ENCODE measurements at regions not wholly inside any gene's neighbourhood (a gene's known extent, or its start where the extent isn't known, plus 50 kb on each side); places are given as distances from the start of the nearest gene placed in this dataset.

GRCh38 chr13:100724568-100724967 is 50.0 kb upstream of the TMTC4 start:
- Histone ChIP-seq H3K4me3 (ENCODE audit: low read depth in 1 of 3, low read length in 3 of 3) (no peak overlapping the region), H3K9me3 (ENCODE audit: control insufficient read depth in 4 of 4, low read length in 3 of 4) (peaks cover 0 to 5% (median 4%) of the 10 kb centered on the region in 4 donors), H3K36me3 (ENCODE audit: control insufficient read depth in 4 of 4, insufficient read depth in 3 of 4, low read depth in 1 of 4, low read length in 3 of 4) (no peaks in the 10 kb centered on the region), H3K27me3 (ENCODE audit: control insufficient read depth in 4 of 4, insufficient read depth in 4 of 4, low read length in 3 of 4) (no peaks in the 10 kb centered on the region), H3K4me1 (ENCODE audit: control insufficient read depth in 4 of 4, insufficient read depth in 4 of 4, low read length in 3 of 4) (peaks cover 0 to 9% (median 5%) of the 10 kb centered on the region in 4 donors), H3K9ac (ENCODE audit: low read depth in 1 of 2, low read length in 2 of 2) (no peak overlapping the region), H3K27ac (ENCODE audit: low read depth in 1 of 2, low read length in 2 of 2) (no peak overlapping the region)
- no peak for TF ChIP-seq FOXA1 (IDR thresholded peaks at IDR 0.05)
- TF ChIP-seq GABPA (IDR thresholded peaks at IDR 0.05 in 1 of 2, conservative IDR thresholded peaks at IDR 0.05 in 1 of 2), result no peak
- no peak for TF ChIP-seq RAD21 (IDR thresholded peaks at IDR 0.05)
- no peak for TF ChIP-seq CTCF (IDR thresholded peaks at IDR 0.05; ENCODE audit: low read depth, low read length, missing input control)
- TF ChIP-seq NR2F2 (IDR thresholded peaks at IDR 0.05), result no peak
- no peak for TF ChIP-seq MAX (IDR thresholded peaks at IDR 0.05)
- TF ChIP-seq YY1 (IDR thresholded peaks at IDR 0.05), result no peak
- no peak for TF ChIP-seq ATF3 (IDR thresholded peaks at IDR 0.05)
- TF ChIP-seq JUND (IDR thresholded peaks at IDR 0.05), result no peak
- no peak for TF ChIP-seq RXRA (IDR thresholded peaks at IDR 0.05)
- no peak for TF ChIP-seq SP1 (IDR thresholded peaks at IDR 0.05)
- no peak for TF ChIP-seq FOXA2 (IDR thresholded peaks at IDR 0.05)
- no peak for TF ChIP-seq HNF4A (conservative IDR thresholded peaks at IDR 0.05)
- TF ChIP-seq TAF1 (conservative IDR thresholded peaks at IDR 0.05), result no peak
- TF ChIP-seq, protein P1, sequence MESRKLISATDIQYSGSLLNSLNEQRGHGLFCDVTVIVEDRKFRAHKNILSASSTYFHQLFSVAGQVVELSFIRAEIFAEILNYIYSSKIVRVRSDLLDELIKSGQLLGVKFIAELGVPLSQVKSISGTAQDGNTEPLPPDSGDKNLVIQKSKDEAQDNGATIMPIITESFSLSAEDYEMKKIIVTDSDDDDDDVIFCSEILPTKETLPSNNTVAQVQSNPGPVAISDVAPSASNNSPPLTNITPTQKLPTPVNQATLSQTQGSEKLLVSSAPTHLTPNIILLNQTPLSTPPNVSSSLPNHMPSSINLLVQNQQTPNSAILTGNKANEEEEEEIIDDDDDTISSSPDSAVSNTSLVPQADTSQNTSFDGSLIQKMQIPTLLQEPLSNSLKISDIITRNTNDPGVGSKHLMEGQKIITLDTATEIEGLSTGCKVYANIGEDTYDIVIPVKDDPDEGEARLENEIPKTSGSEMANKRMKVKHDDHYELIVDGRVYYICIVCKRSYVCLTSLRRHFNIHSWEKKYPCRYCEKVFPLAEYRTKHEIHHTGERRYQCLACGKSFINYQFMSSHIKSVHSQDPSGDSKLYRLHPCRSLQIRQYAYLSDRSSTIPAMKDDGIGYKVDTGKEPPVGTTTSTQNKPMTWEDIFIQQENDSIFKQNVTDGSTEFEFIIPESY (IDR thresholded peaks at IDR 0.05), result no peak
- TF ChIP-seq HNF4G (IDR thresholded peaks at IDR 0.05), result no peak
- TF ChIP-seq REST (IDR thresholded peaks at IDR 0.05), result no peak
- TF ChIP-seq EGR1 (IDR thresholded peaks at IDR 0.05; ENCODE audit: low read depth in 2 of 2), result no peak
- WGBS, result 81% methylated on average over 4 of the region's 4 CpGs
- no peak for DNase-seq (ENCODE audit: low spot score)

Measured in liver (tissue), 8 donors.